Fibroblast of the aortic adventitia (primary cell): ENCODE measurements at regions not wholly inside any gene's neighbourhood (a gene's known extent, or its start where the extent isn't known, plus 50 kb on each side); places are given as distances from the start of the nearest gene placed in this dataset.

Source experiments
- DNase-seq: peaks from one replicate; pipeline ENCODE4 v3.0.0-alpha.2; 2010; ENCODE audit warnings: low read depth
- H3K4me3 ChIP-seq: 2 replicates; pipeline ENCODE4 v1.5.1; 2011; ENCODE audit warnings: low read depth, mild to moderate bottlenecking, control low read depth, low read length, moderate library complexity
- TF ChIP-seq, protein P1 (sequence below): IDR thresholded peaks from 2 replicates; pipeline ENCODE4 v1.5.1; 2011; ENCODE audit warnings: mild to moderate bottlenecking, low read length, control low read depth, inconsistent platforms; ENCODE audit not compliant: insufficient read depth

DNA sequence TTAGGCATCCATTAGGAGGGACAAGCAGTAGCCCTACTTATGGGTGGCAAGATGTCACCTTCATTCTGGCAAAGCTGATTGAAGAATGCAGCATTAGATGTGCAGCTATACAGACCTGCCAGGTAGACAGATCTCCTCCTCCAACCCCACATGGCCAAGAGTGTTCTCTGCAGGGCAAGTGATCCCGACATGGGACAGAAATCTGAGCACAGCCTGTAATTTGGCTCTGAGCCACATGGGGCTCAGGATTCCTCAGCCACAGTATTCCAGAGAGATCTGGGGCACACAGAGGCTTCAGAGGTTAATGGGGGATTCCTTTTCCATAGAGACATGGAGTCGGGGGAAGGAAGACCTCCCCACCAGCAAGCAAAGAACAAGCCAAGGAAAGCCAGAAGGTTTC is 58.7 kb upstream of the GDF10 start:
- H3K4me3 ChIP-seq = no peak overlapping the region
- TF ChIP-seq, protein P1, sequence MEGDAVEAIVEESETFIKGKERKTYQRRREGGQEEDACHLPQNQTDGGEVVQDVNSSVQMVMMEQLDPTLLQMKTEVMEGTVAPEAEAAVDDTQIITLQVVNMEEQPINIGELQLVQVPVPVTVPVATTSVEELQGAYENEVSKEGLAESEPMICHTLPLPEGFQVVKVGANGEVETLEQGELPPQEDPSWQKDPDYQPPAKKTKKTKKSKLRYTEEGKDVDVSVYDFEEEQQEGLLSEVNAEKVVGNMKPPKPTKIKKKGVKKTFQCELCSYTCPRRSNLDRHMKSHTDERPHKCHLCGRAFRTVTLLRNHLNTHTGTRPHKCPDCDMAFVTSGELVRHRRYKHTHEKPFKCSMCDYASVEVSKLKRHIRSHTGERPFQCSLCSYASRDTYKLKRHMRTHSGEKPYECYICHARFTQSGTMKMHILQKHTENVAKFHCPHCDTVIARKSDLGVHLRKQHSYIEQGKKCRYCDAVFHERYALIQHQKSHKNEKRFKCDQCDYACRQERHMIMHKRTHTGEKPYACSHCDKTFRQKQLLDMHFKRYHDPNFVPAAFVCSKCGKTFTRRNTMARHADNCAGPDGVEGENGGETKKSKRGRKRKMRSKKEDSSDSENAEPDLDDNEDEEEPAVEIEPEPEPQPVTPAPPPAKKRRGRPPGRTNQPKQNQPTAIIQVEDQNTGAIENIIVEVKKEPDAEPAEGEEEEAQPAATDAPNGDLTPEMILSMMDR = no peak
- no peak for DNase-seq

DNA sequence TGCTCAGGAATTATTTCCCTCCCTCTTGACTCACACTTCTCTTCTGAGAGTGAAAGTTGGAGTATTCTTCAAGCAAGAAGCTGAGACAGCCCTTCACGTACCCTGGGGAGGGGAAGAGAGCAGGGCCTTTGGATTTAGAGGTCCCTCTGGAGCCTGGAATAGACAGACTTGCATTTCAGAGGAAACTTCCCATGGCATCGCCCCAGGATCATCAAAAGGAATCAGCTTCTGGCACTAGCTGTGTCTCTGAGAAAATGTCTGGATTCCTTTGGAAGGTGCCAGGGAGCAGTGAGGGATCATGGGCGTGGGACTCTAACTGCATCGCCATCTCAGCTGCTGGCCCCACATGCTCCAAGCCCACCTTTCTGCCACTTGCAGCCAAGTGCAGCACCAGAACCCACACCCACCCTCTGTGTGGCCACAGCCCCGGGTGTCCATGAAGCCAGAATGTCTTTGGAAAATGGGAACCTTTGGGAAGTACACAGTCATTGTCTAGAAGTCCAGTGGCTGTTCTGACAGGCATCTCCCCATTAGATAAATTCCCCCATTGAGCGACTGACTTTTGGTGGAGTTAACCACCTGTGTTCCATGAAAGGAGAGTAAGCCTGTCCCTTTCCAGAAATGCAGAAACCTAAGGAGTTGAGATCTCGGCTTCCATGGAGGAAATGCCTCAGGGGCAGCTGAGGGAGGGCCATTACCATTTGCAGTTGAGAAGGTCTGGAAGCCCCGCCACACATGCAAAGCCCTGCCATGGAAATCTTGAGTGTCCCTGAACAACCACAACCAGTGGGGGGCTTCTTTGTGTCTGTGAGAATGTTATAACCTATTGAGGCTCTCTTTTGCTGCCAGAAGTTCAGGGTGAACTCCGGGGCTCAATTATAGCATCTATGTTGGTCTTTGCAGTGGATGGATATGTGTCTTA is 57.8 kb upstream of the GDF10 start:
- TF ChIP-seq, protein P1 = no peak
- no peak for DNase-seq
- H3K4me3 ChIP-seq = no peak overlapping the region

DNA sequence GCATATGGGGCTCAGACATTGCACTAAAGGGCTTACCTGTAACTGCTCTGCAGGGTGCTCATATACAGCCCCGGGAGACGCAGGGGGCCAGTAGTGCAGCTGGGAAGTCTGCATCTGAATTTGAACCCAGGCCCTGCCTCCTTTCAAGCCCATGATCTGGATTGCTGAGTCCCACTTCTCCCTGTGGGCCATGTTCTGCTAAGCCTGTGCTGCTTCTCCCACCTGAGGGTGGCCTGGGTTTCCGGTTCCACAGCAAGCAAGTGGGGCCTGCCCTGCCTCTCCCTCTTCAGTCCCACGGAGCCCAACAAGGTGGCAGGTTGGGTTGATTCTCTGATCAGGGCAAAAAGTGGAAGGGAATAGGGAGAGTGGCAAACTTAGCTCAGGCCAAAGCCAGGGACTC is 56.6 kb upstream of the GDF10 start:
- H3K4me3 ChIP-seq = no peak overlapping the region
- no peak for DNase-seq
- TF ChIP-seq, protein P1 = no peak

DNA sequence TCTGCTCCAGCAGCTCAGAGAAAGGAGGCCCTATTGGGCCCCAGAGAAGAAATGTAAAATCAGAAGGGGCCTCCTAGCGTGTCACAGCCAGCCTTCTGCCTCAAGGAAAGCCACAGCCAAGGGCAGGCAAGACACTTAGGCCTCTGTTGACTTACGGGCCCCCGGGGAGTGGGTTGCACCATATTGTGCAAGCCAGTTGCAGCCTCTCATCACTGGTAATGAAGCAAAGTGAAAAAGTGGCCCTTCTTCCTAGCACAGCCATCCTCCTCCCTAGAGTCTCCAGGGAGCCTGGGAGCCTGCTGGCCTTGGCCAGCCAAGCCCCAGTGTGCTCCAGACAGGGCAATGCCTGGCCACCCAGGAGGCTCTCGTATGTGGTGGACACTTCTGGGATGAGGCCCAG is 56.2 kb upstream of the GDF10 start:
- TF ChIP-seq, protein P1 = no peak
- no peak for DNase-seq
- no peak overlapping the region for H3K4me3 ChIP-seq

DNA sequence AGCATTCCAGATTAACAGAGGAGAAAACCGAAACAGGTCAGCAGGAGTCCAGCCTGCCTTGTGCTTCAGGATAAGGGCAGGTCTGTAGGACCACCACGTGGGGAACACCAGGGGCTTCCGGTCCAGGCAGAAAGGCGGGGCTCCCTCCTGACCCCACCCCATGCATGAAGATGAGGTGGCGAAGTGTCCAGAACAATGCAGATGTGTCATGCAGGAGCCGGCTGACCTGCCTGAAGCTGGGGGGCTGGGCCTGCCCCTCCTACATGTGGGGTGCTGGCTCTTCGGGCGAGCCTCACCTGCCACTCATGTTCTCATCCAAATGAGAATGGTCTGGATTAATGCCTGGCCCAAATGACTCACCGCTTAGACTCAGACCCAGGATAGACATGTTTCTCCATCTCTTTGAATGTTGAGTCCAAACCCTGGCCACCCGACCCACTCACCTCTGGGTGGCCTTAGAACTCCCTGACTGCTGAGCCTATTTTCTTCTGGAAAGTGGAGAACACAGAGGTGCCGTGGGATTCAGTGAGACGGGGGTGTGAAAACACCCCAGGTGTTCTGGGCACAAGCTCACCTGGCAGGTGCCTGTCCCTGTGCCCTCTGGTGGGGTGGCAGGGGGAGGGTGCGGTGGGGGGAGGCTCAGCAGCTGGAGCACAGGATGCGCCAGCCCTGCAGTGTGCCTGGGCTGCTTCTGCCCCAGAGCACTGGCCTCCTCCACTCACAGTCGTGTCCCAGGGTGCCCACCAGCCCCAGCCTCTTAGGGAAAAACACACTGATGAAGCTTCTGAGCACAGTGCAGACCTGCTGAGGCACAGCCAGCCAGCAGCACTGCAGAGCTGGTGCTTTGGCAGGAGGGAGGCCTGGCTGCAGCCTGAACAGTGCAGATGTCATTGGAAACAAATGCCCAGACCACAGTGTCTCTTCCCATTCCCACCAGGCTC is 55.2 kb upstream of the GDF10 start:
- H3K4me3 ChIP-seq = no peak overlapping the region
- no peak for DNase-seq
- TF ChIP-seq, protein P1 = no peak

DNA sequence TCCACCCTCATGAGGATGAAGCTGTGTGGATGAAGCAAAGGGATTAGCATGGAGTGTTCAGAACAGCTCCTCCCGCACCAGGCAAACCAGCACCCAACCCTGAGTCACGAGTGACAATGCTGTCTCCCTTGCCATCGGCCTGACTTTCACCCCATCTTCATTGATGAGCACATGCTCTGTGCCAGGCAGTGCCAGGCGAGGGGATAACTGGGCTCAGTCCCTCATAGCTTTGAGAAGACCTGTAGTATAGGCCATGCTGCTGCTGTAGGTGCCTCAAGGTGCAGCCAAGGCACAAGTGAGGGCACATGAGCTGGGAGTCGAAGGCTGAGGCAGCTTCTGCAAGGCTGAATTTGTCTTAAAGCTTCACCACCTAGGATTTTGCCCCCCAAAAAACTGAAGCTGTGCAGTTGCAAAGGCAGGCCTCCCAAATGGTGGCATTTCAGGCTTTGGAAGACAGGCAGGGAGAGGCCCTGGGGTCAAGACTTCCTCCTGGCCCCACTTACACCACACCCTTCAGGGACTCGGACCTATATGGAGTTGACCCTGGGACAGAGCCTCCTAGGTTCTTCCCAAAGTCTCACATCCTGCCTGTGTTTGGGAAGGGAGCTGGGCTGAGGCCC is 54.2 kb upstream of the GDF10 start:
- DNase-seq = no peak
- no peak overlapping the region for H3K4me3 ChIP-seq
- TF ChIP-seq, protein P1 = no peak
